Naive thymus-derived CD8-positive, alpha-beta T cell (primary cell): ENCODE measurements at regions not wholly inside any gene's neighbourhood (a gene's known extent, or its start where the extent isn't known, plus 50 kb on each side); places are given as distances from the start of the nearest gene placed in this dataset.

ENCODE experiments used
- ATAC-seq, 2 donors: fragments of 150-1000 bp; cut with Tn5 transposase in 1 of 2; sonication (Bioruptor Pico), chemical (Tn5 transposase) in 1 of 2; 1 replicate in 1 of 2; 2 replicates in 1 of 2; pipeline ENCODE4 v1.10.0; 2021; ENCODE audit warnings: mild to moderate bottlenecking in 2 of 2, moderate library complexity in 2 of 2
- POLR2A ChIA-PET: fragments of 350-600 bp; sonication (Branson Sonifier 250); formaldehyde crosslinking; loops from one replicate; lab custom pipeline; 2021; ENCODE audit warnings: antibody characterized with exemption; lab: Charles Lee
- DNase-seq, 10 donors: peaks; one replicate each; pipeline versions ENCODE4 v3.0.0 to v3.0.0-alpha.2; 2020 to 2022
- H3K27ac Mint-ChIP-seq, 10 donors: one replicate each; pipeline ENCODE4 v1.8.0; 2020 to 2022; ENCODE audit warnings: mild to moderate bottlenecking in 10 of 10, mixed read lengths in 10 of 10, moderate library complexity in 4 of 10, inconsistent platforms in 1 of 10
- H3K27me3 Mint-ChIP-seq, 5 donors: one replicate each; pipeline ENCODE4 v1.8.0; 2021 to 2022; ENCODE audit warnings: mixed read lengths in 5 of 5
- H3K36me3 Mint-ChIP-seq, 3 donors: one replicate each; pipeline ENCODE4 v1.8.0; 2020 to 2022; ENCODE audit warnings: mixed read lengths in 3 of 3, mild to moderate bottlenecking in 2 of 3, inconsistent platforms in 1 of 3
- H3K4me1 Mint-ChIP-seq, 4 donors: one replicate each; pipeline ENCODE4 v1.8.0; 2021 to 2022; ENCODE audit warnings: mixed read lengths in 4 of 4
- H3K4me3 Mint-ChIP-seq, 10 donors: one replicate each; pipeline ENCODE4 v1.8.0; 2020 to 2022; ENCODE audit warnings: mild to moderate bottlenecking in 10 of 10, mixed read lengths in 10 of 10, moderate library complexity in 6 of 10, inconsistent platforms in 1 of 10
- H3K9me3 Mint-ChIP-seq, 9 donors: one replicate each; pipeline ENCODE4 v1.8.0; 2020 to 2022; ENCODE audit warnings: mixed read lengths in 9 of 9, mild to moderate bottlenecking in 3 of 9, inconsistent platforms in 1 of 9, moderate library complexity in 1 of 9

DNA sequence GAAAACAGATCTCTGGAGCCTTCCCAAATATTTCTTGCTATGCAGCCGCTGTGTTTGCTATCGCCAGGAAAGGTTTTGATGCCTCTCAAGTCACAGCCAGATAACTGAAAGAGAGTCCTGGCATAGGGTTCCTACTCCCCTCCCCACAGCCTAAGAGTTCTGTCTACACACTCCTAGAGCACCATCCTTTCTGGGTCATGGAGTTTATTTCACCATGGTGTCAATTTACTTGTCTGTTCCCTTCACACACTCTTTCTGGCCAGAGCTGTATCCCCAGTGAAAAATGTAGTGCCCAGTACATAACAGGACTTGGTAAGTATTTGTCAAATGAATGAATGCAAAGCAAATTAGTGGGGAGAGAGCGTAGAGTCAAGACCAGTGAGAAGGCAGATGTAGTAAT, 185.3 kb downstream of the HAUS1 start:
- Mint-ChIP-seq H3K27me3 (no peaks in the 10 kb centered on the region), H3K36me3 (peaks cover 0 to 3% (median 0%) of the 10 kb centered on the region in 3 donors), H3K27ac (peak overlapping the region in 2 of 10 donors; percentile 16 to 58), H3K4me1 (peaks cover 0 to 1% (median 0%) of the 10 kb centered on the region in 4 donors), H3K4me3 (no peak overlapping the region), H3K9me3 (peaks cover 0 to 2% (median 0%) of the 10 kb centered on the region in 9 donors)
- ATAC-seq, result no peak
- POLR2A ChIA-PET, result no interaction called here
- no peak for DNase-seq

DNA sequence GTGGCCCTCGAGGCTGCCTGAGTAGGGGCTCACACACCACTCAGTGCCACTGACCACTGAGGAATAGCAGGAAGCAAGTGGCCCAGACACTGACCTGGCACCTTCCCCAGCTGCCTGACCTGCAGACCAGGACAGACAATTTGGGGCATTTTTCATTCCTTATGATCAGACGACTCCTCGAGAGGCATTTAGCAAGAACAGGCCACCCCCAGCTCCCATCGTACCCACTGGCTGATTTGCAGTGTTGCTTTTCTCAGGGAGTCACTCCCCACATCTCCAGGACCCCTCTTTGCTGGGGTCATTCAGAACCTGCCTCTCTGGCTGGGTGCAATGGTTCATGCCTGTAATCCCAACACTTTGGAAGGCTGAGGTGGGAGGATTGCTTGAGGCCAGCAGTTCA, 185.7 kb downstream of the HAUS1 start:
- Mint-ChIP-seq H3K36me3 (peaks cover 0 to 3% (median 0%) of the 10 kb centered on the region in 3 donors), H3K4me1 (peaks cover 0 to 1% (median 0%) of the 10 kb centered on the region in 4 donors), H3K9me3 (peaks cover 0 to 2% (median 0%) of the 10 kb centered on the region in 9 donors), H3K4me3 (no peak overlapping the region), H3K27me3 (no peaks in the 10 kb centered on the region), H3K27ac (no peak overlapping the region)
- POLR2A ChIA-PET, result no interaction called here
- DNase-seq, result no peak
- ATAC-seq, result no peak

DNA sequence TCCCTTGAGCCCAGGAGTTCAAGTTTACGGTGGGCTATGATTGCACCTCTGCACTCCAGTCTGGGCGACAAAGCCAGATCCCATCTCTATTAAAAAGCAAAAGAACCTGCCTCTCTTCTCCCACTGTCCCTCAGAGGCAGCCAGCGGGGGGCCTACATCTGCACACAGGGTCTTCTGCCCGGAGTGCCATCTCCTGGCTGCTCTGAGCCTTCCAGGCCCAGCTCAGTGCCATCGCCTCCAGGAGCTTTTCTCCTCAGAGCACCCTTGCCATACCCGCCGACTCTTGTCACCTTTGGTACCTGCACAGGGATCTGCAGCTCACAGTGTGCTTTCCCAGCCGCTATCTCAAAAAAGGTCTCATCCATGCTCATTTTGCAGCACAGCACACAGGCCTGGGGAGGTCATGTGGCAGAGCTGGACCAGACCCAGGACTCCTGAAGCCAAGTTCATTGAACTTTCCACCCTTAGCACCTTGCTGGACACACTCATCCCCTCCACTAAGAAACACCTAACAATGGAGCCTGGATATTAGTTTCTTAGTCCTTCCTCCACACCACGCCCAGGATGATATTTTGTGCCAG, 186.3 kb downstream of the HAUS1 start:
- no peak overlapping the region for H3K4me3 Mint-ChIP-seq
- POLR2A ChIA-PET, result no interaction called here
- H3K27ac Mint-ChIP-seq, result peak overlapping the region in 1 of 10 donors; percentile 16
- ATAC-seq (no peak), DNase-seq (no peak)
- peaks cover 0 to 3% (median 0%) of the 10 kb centered on the region in 3 donors for H3K36me3 Mint-ChIP-seq
- H3K4me1 Mint-ChIP-seq, result peaks cover 0 to 1% (median 0%) of the 10 kb centered on the region in 4 donors
- H3K9me3 Mint-ChIP-seq, result peaks cover 0 to 2% (median 0%) of the 10 kb centered on the region in 9 donors
- H3K27me3 Mint-ChIP-seq, result no peaks in the 10 kb centered on the region

DNA sequence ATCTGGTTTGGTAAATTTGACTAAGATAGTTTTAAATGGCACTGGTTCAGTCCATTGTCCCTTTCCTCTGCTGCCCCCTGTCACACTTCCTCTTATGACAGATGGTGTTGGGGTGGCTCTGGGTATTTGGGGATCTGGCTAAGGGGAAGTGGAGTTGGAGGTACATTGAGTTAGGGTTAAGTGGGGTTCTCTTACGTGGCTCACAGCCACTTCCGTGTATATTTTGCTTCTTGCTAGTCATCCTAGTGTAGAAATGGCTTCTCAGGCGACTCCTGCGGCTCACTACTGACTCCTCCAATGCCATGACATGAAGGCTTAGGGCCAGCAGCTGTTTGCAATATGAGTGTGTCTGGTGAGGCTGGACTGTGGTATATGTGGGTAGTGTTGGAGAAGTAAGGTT, 187.0 kb downstream of the HAUS1 start:
- peaks cover 0 to 3% (median 0%) of the 10 kb centered on the region in 3 donors for H3K36me3 Mint-ChIP-seq
- POLR2A ChIA-PET, result no interaction called here
- ATAC-seq (no peak), DNase-seq (no peak)
- peak overlapping the region in 1 of 10 donors; percentile 1 for H3K4me3 Mint-ChIP-seq
- no peaks in the 10 kb centered on the region for H3K27me3 Mint-ChIP-seq
- no peak overlapping the region for H3K27ac Mint-ChIP-seq
- peaks cover 0 to 2% (median 0%) of the 10 kb centered on the region in 9 donors for H3K9me3 Mint-ChIP-seq
- H3K4me1 Mint-ChIP-seq, result peaks cover 0 to 1% (median 0%) of the 10 kb centered on the region in 4 donors

DNA sequence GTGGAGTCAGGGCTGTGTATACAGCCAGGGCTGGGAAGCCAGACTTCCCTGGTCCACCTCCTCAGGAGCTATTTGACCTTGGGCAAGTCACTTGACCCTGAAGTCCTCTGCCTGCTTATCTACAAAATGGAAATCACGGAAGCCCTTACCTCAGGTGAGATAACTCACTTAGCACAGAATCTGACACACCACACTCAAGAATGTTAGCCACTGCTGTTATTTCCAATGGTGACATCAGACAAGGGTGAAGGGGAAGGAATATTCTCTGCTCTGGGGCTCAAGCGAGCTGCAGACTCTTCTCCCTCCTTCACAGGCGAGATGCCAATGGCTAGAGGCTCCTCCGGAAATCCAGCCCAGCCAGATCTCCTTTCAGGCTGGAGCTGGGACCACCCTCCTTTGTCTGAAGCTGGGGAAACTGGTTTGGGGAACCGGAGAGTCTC, 189.6 kb downstream of the HAUS1 start:
- DNase-seq (no peak), ATAC-seq (no peak)
- Mint-ChIP-seq H3K36me3 (no peaks in the 10 kb centered on the region), H3K27ac (no peak overlapping the region), H3K9me3 (peaks cover 0 to 2% (median 0%) of the 10 kb centered on the region in 9 donors), H3K4me1 (peaks cover 0 to 6% (median 4%) of the 10 kb centered on the region in 4 donors), H3K4me3 (no peak overlapping the region), H3K27me3 (no peaks in the 10 kb centered on the region)
- POLR2A ChIA-PET, result no interaction called here

DNA sequence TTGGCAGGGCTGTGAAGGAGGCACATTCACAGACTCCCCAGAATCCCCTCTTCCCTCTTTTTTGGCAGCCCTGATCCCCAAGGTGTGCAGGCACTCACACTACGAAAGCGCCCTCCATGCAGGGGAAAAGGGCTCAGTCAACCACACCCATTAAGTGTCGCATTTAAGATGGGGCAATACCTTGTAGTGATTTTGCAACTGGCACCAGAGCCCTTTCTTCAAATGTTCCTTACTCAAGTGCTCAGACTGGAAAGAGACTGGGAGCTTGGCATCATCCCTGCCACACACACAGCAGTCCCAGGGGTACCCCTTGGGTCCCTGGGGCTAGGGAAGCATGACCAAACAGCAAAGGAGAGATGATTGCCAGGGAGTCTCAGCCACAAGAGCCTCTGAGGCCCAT, 190.1 kb downstream of the HAUS1 start:
- Mint-ChIP-seq H3K9me3 (peaks cover 0 to 2% (median 0%) of the 10 kb centered on the region in 9 donors), H3K4me1 (peaks cover 0 to 6% (median 4%) of the 10 kb centered on the region in 4 donors), H3K27me3 (no peaks in the 10 kb centered on the region), H3K36me3 (no peaks in the 10 kb centered on the region), H3K27ac (no peak overlapping the region), H3K4me3 (no peak overlapping the region)
- POLR2A ChIA-PET, result no interaction called here
- DNase-seq (no peak), ATAC-seq (no peak)

DNA sequence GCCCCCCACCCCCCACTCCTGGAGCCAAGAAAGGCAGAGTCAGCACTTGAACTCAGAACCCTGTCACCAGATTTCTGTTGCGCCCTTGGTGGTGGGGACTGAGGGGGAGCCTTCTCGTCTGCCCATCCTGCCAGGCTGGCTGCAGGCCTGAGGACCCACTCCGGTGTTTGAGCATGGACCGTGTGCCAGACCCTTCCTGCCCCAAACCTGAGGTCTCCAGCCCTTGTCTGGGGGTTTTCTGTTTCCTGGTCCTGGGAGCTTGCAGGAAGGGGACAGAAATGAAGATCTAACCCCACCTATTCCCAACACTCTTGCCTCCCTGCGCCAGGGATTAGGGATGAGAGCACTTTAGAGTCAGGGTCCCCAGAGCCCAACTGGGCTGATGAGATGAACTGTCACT, 190.6 kb downstream of the HAUS1 start:
- peak overlapping the region in 1 of 10 donors; percentile 88 for H3K27ac Mint-ChIP-seq
- ATAC-seq, result no peak
- no peak overlapping the region for H3K4me3 Mint-ChIP-seq
- no peak for DNase-seq
- H3K9me3 Mint-ChIP-seq, result peaks cover 0 to 2% (median 0%) of the 10 kb centered on the region in 9 donors
- H3K27me3 Mint-ChIP-seq, result no peaks in the 10 kb centered on the region
- POLR2A ChIA-PET, result no interaction called here
- H3K36me3 Mint-ChIP-seq, result no peaks in the 10 kb centered on the region
- peaks cover 0 to 6% (median 4%) of the 10 kb centered on the region in 4 donors for H3K4me1 Mint-ChIP-seq

DNA sequence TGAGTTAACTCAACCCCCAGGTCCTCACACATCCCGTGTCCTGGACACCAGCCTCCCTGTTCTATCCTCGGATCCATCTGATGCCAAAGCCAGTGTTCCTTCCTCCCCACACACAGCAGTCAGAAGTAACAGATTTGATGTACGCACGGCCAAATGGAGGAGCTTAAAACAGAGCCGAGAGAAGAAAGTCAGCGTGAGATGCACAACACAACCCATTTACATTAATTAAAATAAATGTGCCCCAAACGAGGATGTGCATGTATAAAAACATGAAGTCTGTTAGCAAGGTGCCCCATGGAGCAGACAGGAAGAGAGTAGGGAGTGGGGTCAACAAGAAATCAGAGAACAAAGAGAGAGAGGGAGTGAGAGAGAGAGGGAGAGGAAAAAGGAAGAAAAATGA, 191.2 kb downstream of the HAUS1 start:
- H3K4me1 Mint-ChIP-seq, result peaks cover 0 to 6% (median 4%) of the 10 kb centered on the region in 4 donors
- H3K27ac Mint-ChIP-seq, result peak overlapping the region in 3 of 10 donors; percentile 12 to 67 (median 57)
- DNase-seq (no peak), ATAC-seq (no peak)
- no peaks in the 10 kb centered on the region for H3K27me3 Mint-ChIP-seq
- POLR2A ChIA-PET, result no interaction called here
- no peaks in the 10 kb centered on the region for H3K36me3 Mint-ChIP-seq
- H3K4me3 Mint-ChIP-seq, result no peak overlapping the region
- peaks cover 0 to 2% (median 0%) of the 10 kb centered on the region in 9 donors for H3K9me3 Mint-ChIP-seq

DNA sequence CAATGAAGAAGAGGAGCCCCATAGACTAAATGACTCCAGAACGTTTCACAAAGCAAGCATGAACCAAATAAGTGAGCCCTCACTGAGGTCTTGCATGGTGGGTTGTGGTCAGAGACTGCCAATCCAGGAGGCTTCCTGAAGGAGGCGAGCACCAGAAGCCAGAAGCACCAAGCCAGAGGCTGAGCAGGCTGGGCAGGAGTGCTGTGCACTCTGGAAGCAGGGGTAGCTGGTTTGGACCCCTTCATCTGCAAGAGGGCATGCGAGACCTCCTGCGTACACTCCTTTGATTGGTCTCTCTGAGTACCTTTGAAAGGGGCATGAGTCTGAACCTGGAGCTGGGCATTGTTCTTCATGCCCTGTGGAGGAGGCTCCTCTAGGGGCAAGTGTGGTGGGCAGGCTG, 192.5 kb downstream of the HAUS1 start:
- ATAC-seq (no peak), DNase-seq (no peak)
- POLR2A ChIA-PET, result no interaction called here
- H3K36me3 Mint-ChIP-seq, result no peaks in the 10 kb centered on the region
- peak overlapping the region in 2 of 10 donors; percentile 13 to 62 for H3K27ac Mint-ChIP-seq
- H3K9me3 Mint-ChIP-seq, result no peaks in the 10 kb centered on the region
- H3K4me1 Mint-ChIP-seq, result peaks cover 0 to 6% (median 3%) of the 10 kb centered on the region in 4 donors
- H3K27me3 Mint-ChIP-seq, result peaks cover 0 to 4% (median 0%) of the 10 kb centered on the region in 5 donors
- H3K4me3 Mint-ChIP-seq, result no peak overlapping the region

DNA sequence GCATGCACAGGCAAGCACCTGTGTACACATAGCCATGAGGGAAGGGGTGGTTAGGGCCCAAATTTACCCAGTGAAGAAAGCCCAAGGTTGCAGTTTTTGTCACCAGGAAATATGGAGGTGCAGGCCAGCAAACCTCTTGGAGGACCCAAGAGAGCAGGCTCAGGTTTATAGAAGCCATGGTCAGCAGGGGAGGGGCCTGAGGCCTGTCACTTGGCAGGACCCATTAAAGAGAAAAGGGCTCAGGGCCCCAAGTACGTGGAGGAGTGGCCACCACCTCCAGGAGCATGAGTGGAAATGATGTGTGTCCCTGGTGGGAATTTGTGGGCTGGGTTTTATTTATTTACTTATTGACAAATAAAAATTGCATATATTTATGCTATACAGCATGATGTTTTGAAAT, 192.9 kb downstream of the HAUS1 start:
- ATAC-seq (no peak), DNase-seq (no peak)
- Mint-ChIP-seq H3K9me3 (no peaks in the 10 kb centered on the region), H3K36me3 (no peaks in the 10 kb centered on the region), H3K4me1 (peaks cover 0 to 6% (median 3%) of the 10 kb centered on the region in 4 donors), H3K27me3 (peaks cover 0 to 8% (median 0%) of the 10 kb centered on the region in 5 donors), H3K27ac (peak overlapping the region in 1 of 10 donors; percentile 19), H3K4me3 (no peak overlapping the region)
- POLR2A ChIA-PET, result no interaction called here

DNA sequence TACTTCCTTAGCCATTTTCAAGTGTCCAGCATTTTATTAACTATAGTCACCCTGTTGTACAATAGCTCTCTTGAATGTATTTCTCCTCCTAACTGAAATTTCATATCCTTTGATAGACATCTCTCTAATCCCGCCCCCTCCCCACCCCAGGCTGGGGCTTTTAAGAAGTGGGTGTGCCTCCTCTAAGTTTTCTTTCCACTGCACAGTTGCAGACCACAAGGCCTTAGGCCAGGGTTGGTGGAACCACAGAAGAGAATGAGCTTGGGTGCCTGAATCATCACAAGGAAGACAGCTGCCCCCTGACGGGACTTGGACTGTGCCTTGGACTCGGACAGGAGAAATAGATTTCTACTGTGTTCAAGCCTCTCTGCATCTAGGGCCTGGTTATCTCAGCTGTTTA, 193.4 kb downstream of the HAUS1 start:
- peaks cover under 1 to 13% (median 4%) of the 10 kb centered on the region in 5 donors for H3K27me3 Mint-ChIP-seq
- no peak for ATAC-seq

DNA sequence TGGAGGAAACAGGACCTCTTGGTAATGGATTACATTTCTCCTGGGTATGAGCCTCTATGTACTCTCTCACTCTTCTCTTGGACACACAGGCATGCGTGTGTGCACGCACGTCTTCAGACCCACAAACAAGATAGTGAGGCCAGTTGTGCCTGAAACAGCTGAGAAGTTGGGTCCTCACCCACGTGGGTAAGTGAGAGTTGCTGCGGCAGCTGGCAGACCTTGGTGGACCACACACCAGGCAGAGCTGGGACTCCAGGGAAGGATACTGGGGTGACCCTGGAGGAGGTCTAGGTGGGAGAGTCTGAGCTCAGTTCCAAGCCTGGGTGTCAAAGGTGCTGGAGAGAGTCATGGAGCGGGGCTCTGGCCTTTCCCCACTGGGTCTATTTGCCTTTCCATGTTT, 194.3 kb downstream of the HAUS1 start:
- Mint-ChIP-seq H3K4me1 (peaks cover 6 to 12% (median 8%) of the 10 kb centered on the region in 4 donors), H3K9me3 (peaks cover 0 to 4% (median 0%) of the 10 kb centered on the region in 9 donors), H3K4me3 (no peak overlapping the region), H3K36me3 (peaks cover 0 to 5% (median 0%) of the 10 kb centered on the region in 3 donors), H3K27ac (peak overlapping the region in 1 of 10 donors; percentile 6), H3K27me3 (peaks cover 5 to 21% (median 9%) of the 10 kb centered on the region in 5 donors)
- POLR2A ChIA-PET, result no interaction called here
- no peak for ATAC-seq
- no peak for DNase-seq

More for the DNA sequence above, 193.4 kb downstream of the HAUS1 start:
- Mint-ChIP-seq H3K9me3 (no peaks in the 10 kb centered on the region), H3K4me3 (no peak overlapping the region), H3K36me3 (no peaks in the 10 kb centered on the region), H3K27ac (peak overlapping the region in 1 of 10 donors; percentile 6), H3K4me1 (peaks cover 3 to 8% (median 5%) of the 10 kb centered on the region in 4 donors)
- POLR2A ChIA-PET, result no interaction called here
- no peak for DNase-seq

DNA sequence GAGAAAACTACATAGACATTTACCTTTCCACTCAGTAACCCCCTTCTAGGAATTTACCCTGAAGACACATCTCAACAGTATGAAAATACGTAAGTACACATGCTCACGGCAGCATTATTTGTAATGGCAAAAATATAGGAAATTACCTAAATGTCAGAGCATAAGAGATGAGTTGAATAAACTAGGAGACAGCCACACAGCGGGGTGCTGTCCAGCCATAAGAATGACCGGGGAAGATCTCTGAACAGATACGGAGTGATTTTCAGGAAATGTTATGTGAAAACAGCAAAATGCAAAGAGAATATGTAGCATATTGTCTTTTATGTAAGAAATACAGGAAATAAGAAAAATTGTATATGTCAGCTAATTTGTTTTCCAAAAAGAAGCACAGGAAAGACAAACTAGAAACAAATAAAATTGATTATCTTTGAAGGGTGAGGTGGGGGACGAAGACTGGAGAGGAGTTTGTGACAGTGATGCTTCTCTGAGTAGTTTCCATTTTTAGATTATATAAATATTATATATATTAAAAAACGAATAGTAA, 195.4 kb downstream of the HAUS1 start:
- Mint-ChIP-seq H3K27ac (no peak overlapping the region), H3K9me3 (peaks cover 0 to 7% (median 0%) of the 10 kb centered on the region in 9 donors), H3K36me3 (peaks cover 0 to 5% (median 0%) of the 10 kb centered on the region in 3 donors), H3K4me3 (no peak overlapping the region), H3K4me1 (peaks cover 6 to 12% (median 8%) of the 10 kb centered on the region in 4 donors), H3K27me3 (peaks cover 5 to 29% (median 9%) of the 10 kb centered on the region in 5 donors)
- DNase-seq (no peak), ATAC-seq (no peak)
- POLR2A ChIA-PET, result no interaction called here
